Parathyroid adenoma (tissue), 2 donors: ENCODE measurements at regions not wholly inside any gene's neighbourhood (a gene's known extent, or its start where the extent isn't known, plus 50 kb on each side); places are given as distances from the start of the nearest gene placed in this dataset.

Experiments
- H2AFZ ChIP-seq: fragments of 300-600 bp; sonication (generic); one replicate; pipeline ENCODE4 v1.7.0; 2017; ENCODE audit warnings: antibody characterized with exemption, mild to moderate bottlenecking
- H3K27ac ChIP-seq: fragments of 300-600 bp; sonication (generic); one replicate; pipeline ENCODE4 v1.7.0; 2017
- H3K27me3 ChIP-seq: fragments of 300-600 bp; sonication (generic); one replicate; pipeline ENCODE4 v1.7.0; 2017; ENCODE audit warnings: low read length; ENCODE audit not compliant: control insufficient read depth, insufficient read depth
- H3K36me3 ChIP-seq: fragments of 300-600 bp; sonication (generic); one replicate; pipeline ENCODE4 v1.7.0; 2017; ENCODE audit warnings: low read length; ENCODE audit not compliant: control insufficient read depth, insufficient read depth
- H3K4me1 ChIP-seq: fragments of 300-600 bp; sonication (generic); one replicate; pipeline ENCODE4 v1.7.0; 2017; ENCODE audit warnings: control low read depth
- H3K4me2 ChIP-seq: fragments of 300-600 bp; sonication (generic); one replicate; pipeline ENCODE4 v1.7.0; 2017; ENCODE audit warnings: low read length
- H3K4me3 ChIP-seq: fragments of 300-600 bp; sonication (generic); one replicate; pipeline ENCODE4 v1.7.0; 2017; ENCODE audit warnings: low read depth, low read length
- H3K79me2 ChIP-seq: fragments of 300-600 bp; sonication (generic); one replicate; pipeline ENCODE4 v1.7.0; 2017; ENCODE audit warnings: control low read depth
- H3K9ac ChIP-seq: fragments of 300-600 bp; sonication (generic); one replicate; pipeline ENCODE4 v1.7.0; 2017; ENCODE audit warnings: mild to moderate bottlenecking
- H3K9me3 ChIP-seq: fragments of 300-600 bp; sonication (generic); one replicate; pipeline ENCODE4 v1.7.0; 2017; ENCODE audit warnings: low read length; ENCODE audit not compliant: control insufficient read depth
- TF ChIP-seq, protein P1 (sequence below): fragments of 300-600 bp; sonication (generic); IDR thresholded peaks from one replicate; pipeline ENCODE4 v1.7.0; 2017; ENCODE audit warnings: antibody characterized with exemption, mild to moderate bottlenecking
- donor health status: primary hyperparathyroidism.

DNA sequence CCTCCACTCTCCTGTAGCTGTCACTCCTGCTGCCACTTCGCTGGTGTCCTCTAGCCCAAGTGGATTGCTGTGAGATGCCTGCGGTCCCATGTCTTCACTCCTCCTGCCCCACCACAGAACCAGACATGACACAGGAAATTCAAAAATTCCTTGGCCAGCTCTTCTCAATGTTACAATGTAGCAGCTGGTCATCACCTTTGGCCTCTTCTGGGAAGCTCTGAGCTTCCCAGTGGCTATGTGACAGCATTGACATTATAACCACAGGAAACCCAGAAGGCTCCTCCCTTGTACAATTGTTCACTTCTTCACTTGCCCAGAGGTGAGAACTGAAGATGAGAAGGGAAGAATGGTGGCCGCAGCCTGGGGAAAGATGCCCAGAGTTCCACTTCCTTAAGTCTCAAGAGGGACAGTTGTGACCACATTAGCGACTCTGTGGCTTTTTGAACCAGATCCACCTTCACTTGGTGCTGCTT lies 76.1 kb upstream of the NAA20 start:
- Histone ChIP-seq H3K27ac (peak overlapping the region; percentile 9), H3K27me3 (no peaks in the 10 kb centered on the region), H3K36me3 (no peaks in the 10 kb centered on the region), H3K4me2 (no peak overlapping the region), H3K9ac (no peak overlapping the region), H2AFZ (no peak overlapping the region), H3K4me3 (no peak overlapping the region), H3K79me2 (peaks cover 3% of the 10 kb centered on the region), H3K4me1 (peaks cover 3% of the 10 kb centered on the region), H3K9me3 (no peaks in the 10 kb centered on the region)
- TF ChIP-seq, protein P1, sequence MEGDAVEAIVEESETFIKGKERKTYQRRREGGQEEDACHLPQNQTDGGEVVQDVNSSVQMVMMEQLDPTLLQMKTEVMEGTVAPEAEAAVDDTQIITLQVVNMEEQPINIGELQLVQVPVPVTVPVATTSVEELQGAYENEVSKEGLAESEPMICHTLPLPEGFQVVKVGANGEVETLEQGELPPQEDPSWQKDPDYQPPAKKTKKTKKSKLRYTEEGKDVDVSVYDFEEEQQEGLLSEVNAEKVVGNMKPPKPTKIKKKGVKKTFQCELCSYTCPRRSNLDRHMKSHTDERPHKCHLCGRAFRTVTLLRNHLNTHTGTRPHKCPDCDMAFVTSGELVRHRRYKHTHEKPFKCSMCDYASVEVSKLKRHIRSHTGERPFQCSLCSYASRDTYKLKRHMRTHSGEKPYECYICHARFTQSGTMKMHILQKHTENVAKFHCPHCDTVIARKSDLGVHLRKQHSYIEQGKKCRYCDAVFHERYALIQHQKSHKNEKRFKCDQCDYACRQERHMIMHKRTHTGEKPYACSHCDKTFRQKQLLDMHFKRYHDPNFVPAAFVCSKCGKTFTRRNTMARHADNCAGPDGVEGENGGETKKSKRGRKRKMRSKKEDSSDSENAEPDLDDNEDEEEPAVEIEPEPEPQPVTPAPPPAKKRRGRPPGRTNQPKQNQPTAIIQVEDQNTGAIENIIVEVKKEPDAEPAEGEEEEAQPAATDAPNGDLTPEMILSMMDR = no peak

DNA sequence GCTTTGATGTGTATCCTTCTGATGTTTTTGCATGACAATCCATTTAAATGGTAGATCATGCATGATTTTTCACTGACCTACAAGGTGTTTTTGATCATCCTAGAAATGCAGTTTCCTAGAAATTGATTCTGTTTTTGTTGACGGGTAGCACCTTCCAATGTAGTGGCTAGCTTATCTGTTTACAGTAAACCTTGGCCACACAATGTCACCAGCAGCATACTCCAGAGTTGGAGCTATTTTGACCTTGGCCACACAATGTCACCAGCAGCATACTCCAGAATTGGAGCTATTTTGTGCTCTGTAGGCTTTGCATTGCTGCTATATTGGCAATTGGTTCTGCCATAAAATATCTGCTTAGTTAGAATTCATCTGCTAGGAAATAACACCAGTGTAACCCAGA lies 74.6 kb upstream of the NAA20 start:
- H2AFZ ChIP-seq = no peak overlapping the region
- H3K4me1 ChIP-seq = peaks cover 3% of the 10 kb centered on the region
- no peaks in the 10 kb centered on the region for H3K9me3 ChIP-seq
- H3K4me3 ChIP-seq = no peak overlapping the region
- no peak overlapping the region for H3K9ac ChIP-seq
- H3K27ac ChIP-seq = no peak overlapping the region
- TF ChIP-seq, protein P1 = no peak
- H3K27me3 ChIP-seq = no peaks in the 10 kb centered on the region
- H3K36me3 ChIP-seq = no peaks in the 10 kb centered on the region
- no peak overlapping the region for H3K4me2 ChIP-seq
- H3K79me2 ChIP-seq = peaks cover 3% of the 10 kb centered on the region

- H2AFZ ChIP-seq = no peak overlapping the region
- no peaks in the 10 kb centered on the region for H3K27me3 ChIP-seq
- H3K9me3 ChIP-seq = no peaks in the 10 kb centered on the region
- peaks cover 6% of the 10 kb centered on the region for H3K79me2 ChIP-seq
- no peaks in the 10 kb centered on the region for H3K36me3 ChIP-seq
- H3K27ac ChIP-seq = no peak overlapping the region
- peaks cover 3% of the 10 kb centered on the region for H3K4me1 ChIP-seq
- H3K9ac ChIP-seq = no peak overlapping the region
- H3K4me2 ChIP-seq = peak overlapping the region; percentile 1
- TF ChIP-seq, protein P1 = no peak
- H3K4me3 ChIP-seq = no peak overlapping the region
Observed at GRCh38 chr20:19943061-19943521, 74.1 kb upstream of the NAA20 start.

- no peak overlapping the region for H3K27ac ChIP-seq
- H3K36me3 ChIP-seq = no peaks in the 10 kb centered on the region
- H3K9ac ChIP-seq = no peak overlapping the region
- no peaks in the 10 kb centered on the region for H3K27me3 ChIP-seq
- no peak overlapping the region for H3K4me3 ChIP-seq
- H3K9me3 ChIP-seq = no peaks in the 10 kb centered on the region
- TF ChIP-seq, protein P1 = no peak
- no peak overlapping the region for H3K4me2 ChIP-seq
- peaks cover 3% of the 10 kb centered on the region for H3K79me2 ChIP-seq
- peaks cover 3% of the 10 kb centered on the region for H3K4me1 ChIP-seq
- H2AFZ ChIP-seq = no peak overlapping the region
Observed at GRCh38 chr20:19944772-19945459, 72.2 kb upstream of the NAA20 start.
